H1 (cell line): ENCODE measurements at regions not wholly inside any gene's neighbourhood (a gene's known extent, or its start where the extent isn't known, plus 50 kb on each side); places are given as distances from the start of the nearest gene placed in this dataset.

Source experiments
- CHD7 ChIP-seq: fragments of 300-600 bp; sonication (generic); IDR thresholded peaks from 2 replicates; pipeline ENCODE4 v1.7.1; 2012; ENCODE audit warnings: low read length, moderate library complexity, mild to moderate bottlenecking, inconsistent platforms; ENCODE audit not compliant: insufficient replicate concordance
- GTF2F1 ChIP-seq: IDR thresholded peaks from 2 replicates; pipeline ENCODE4 v1.6.1; 2012; ENCODE audit warnings: low read depth, low read length, improper control_type of control experiment, borderline replicate concordance
- KDM4A ChIP-seq: IDR thresholded peaks from one replicate; pipeline ENCODE4 v1.7.1; 2012; ENCODE audit warnings: low read depth, mild to moderate bottlenecking, moderate library complexity, low read length, inconsistent platforms; ENCODE audit not compliant: severe bottlenecking
- PHF8 ChIP-seq: fragments of 200-600 bp; sonication (generic); conservative IDR thresholded peaks from 2 replicates; pipeline ENCODE4 v1.7.1; 2012; ENCODE audit warnings: low read depth, mild to moderate bottlenecking, inconsistent platforms, low read length, moderate library complexity
- RNF2 ChIP-seq: fragments of 200-900, 300-1000 bp; sonication (generic); IDR thresholded peaks from 2 replicates; pipeline ENCODE4 v1.7.1; 2016; ENCODE audit warnings: borderline replicate concordance, low read depth, mild to moderate bottlenecking, antibody characterized with exemption, low read length; ENCODE audit not compliant: poor library complexity, severe bottlenecking; ENCODE audit errors: missing control alignments
- SIN3A ChIP-seq, 2 experiments: IDR thresholded peaks in 1 of 2; conservative IDR thresholded peaks in 1 of 2; 2 replicates each; pipeline ENCODE4 v1.6.1; 2011 to 2012; ENCODE audit warnings: low read length in 2 of 2, improper control_type of control experiment in 1 of 2, low read depth in 1 of 2, mild to moderate bottlenecking in 1 of 2
- SP4 ChIP-seq: IDR thresholded peaks from 2 replicates; pipeline ENCODE4 v1.6.1; 2012; ENCODE audit warnings: low read length, inconsistent platforms

- TF ChIP-seq SIN3A (conservative IDR thresholded peaks at IDR 0.05 in 1 of 2, IDR thresholded peaks at IDR 0.05 in 1 of 2; ENCODE audit: low read depth in 1 of 2, low read length in 2 of 2) (no peak), PHF8 (no peak), GTF2F1 (no peak), CHD7 (no peak), KDM4A (no peak), RNF2 (no peak), SP4 (no peak)
Observed at GRCh38 chr4:133995243-133995960, 206.2 kb downstream of the PABPC4L start (continued).
